K562 (cell line): ENCODE measurements at regions not wholly inside any gene's neighbourhood (a gene's known extent, or its start where the extent isn't known, plus 50 kb on each side); places are given as distances from the start of the nearest gene placed in this dataset.

Experiments
- ATAC-seq: fragments of 200-7000 bp; cut with Tn5 transposase; 3 replicates; pipeline ENCODE4 v1.9.1; 2020; ENCODE audit warnings: moderate library complexity
- BruUV-seq: library from RNA; stranded (reverse); fragments of 400-500 nt; replicated peaks from 2 replicates; lab custom pipeline; 2021; lab: Mats Ljungman, UMichigan
- CTCF ChIA-PET: fragments of 300-600 bp; formaldehyde crosslinking; extraction: SDS; loops from one replicate; lab custom pipeline; 2021; ENCODE audit warnings: low intra/inter-chr PET ratio; lab: Yijun Ruan, JAX
- POLR2A ChIA-PET: fragments of 300-600, 350-650 bp; sonication (Branson Sonifier 250); formaldehyde crosslinking; extraction: SDS; loops from one replicate; lab custom pipeline; 2021; ENCODE audit warnings: antibody characterized with exemption, inconsistent platforms; lab: Yijun Ruan, JAX
- DNase-seq, 4 experiments: peaks; one replicate each; pipeline versions ENCODE4 v3.0.0 to v3.0.0-alpha.2; 2011 to 2018; ENCODE audit warnings: low spot score in 3 of 4, mixed read lengths in 3 of 4; ENCODE audit errors: extremely low read depth in 1 of 4
- FAIRE-seq: peaks from 2 replicates; lab custom pipeline; 2011; peaks lifted over from hg19 to GRCh38; lab: Jason Lieb, UNC
- H2AFZ ChIP-seq: 2 replicates; pipeline ENCODE4 v1.6.0; 2011; ENCODE audit warnings: low read depth, low read length, control low read depth, inconsistent platforms
- H3K27ac ChIP-seq: fragments of 200-600 bp; 3 replicates; pipeline ENCODE4 v1.8.0; 2011; ENCODE audit warnings: low read depth, mild to moderate bottlenecking, control low read depth, inconsistent platforms, low read length, moderate library complexity, mixed read lengths; ENCODE audit errors: extremely low read depth
- H3K27me3 ChIP-seq, 2 experiments: fragments of 300-600 bp in 1 of 2; 2 replicates in 1 of 2; 3 replicates in 1 of 2; pipeline versions ENCODE4 v1.6.0 to v1.8.0; 2011; ENCODE audit warnings: inconsistent platforms in 2 of 2, low read length in 2 of 2, mild to moderate bottlenecking in 1 of 2, mixed read lengths in 1 of 2, moderate library complexity in 1 of 2; ENCODE audit not compliant: control insufficient read depth in 2 of 2, insufficient read depth in 2 of 2
- H3K36me3 ChIP-seq: fragments of 300-600 bp; 3 replicates; pipeline ENCODE4 v1.8.0; 2011; ENCODE audit warnings: mild to moderate bottlenecking, low read length, inconsistent platforms; ENCODE audit not compliant: control insufficient read depth, insufficient read depth
- H3K4me1 ChIP-seq, 2 experiments: fragments of 200-600 bp in 1 of 2; replicated peaks in 1 of 2; 2 replicates in 1 of 2; 3 replicates in 1 of 2; pipeline versions ENCODE4 v1.5.1 to v1.8.0; 2011; ENCODE audit warnings: inconsistent platforms in 2 of 2, low read length in 2 of 2, mild to moderate bottlenecking in 1 of 2, mixed read lengths in 1 of 2, moderate library complexity in 1 of 2; ENCODE audit not compliant: control insufficient read depth in 2 of 2, insufficient read depth in 2 of 2
- H3K4me2 ChIP-seq: 2 replicates; pipeline ENCODE4 v1.6.1; 2011; ENCODE audit warnings: low read length, control low read depth, inconsistent platforms, mixed read lengths; ENCODE audit not compliant: insufficient read depth
- H3K4me3 ChIP-seq: fragments of 200-600 bp; sonication (generic), shearing (Covaris generic); 2 replicates; pipeline ENCODE4 v1.5.1; 2016; ENCODE audit warnings: control low read depth, inconsistent platforms
- H3K79me2 ChIP-seq: fragments of 200-600 bp; 3 replicates; pipeline ENCODE4 v1.8.0; 2011; ENCODE audit warnings: low read length, inconsistent platforms; ENCODE audit not compliant: control insufficient read depth, insufficient read depth
- H3K9ac ChIP-seq, 2 experiments: 2 replicates each; pipeline versions ENCODE4 v1.6.0 to v1.6.1; 2011; ENCODE audit warnings: low read depth in 2 of 2, low read length in 2 of 2, control low read depth in 1 of 2, inconsistent platforms in 1 of 2, mild to moderate bottlenecking in 1 of 2, mixed read lengths in 1 of 2; ENCODE audit not compliant: insufficient read depth in 1 of 2
- H3K9me1 ChIP-seq: one replicate; pipeline ENCODE4 v1.6.0; 2011; ENCODE audit warnings: inconsistent platforms, mild to moderate bottlenecking, low read length, moderate library complexity; ENCODE audit not compliant: control insufficient read depth, insufficient read depth
- H3K9me3 ChIP-seq: replicated peaks from 2 replicates; pipeline ENCODE4 v1.5.1; 2011; ENCODE audit warnings: low read depth, low read length, inconsistent platforms; ENCODE audit not compliant: control insufficient read depth, insufficient read depth
- H4K20me1 ChIP-seq: replicated peaks from 2 replicates; pipeline ENCODE4 v1.6.1; 2011; ENCODE audit warnings: low read length, inconsistent platforms, mixed read lengths; ENCODE audit not compliant: control insufficient read depth, insufficient read depth
- CBX5 ChIP-seq: IDR thresholded peaks from 2 replicates; pipeline ENCODE4 v1.6.1; 2014; ENCODE audit warnings: low read depth, borderline replicate concordance
- CHAMP1 ChIP-seq: fragments of 450-650 bp; IDR thresholded peaks from 2 replicates; pipeline ENCODE4 v1.6.1; 2016; ENCODE audit warnings: mild to moderate bottlenecking
- GTF2E2 ChIP-seq: fragments of 200-800 bp; sonication (Bioruptor generic); IDR thresholded peaks from 2 replicates; pipeline ENCODE4 v1.6.1; 2016; ENCODE audit warnings: missing genetic modification characterization, missing compliant biosample characterization
- PHF20 ChIP-seq: fragments of 450-650 bp; IDR thresholded peaks from 2 replicates; pipeline ENCODE4 v1.6.1; 2018; ENCODE audit not compliant: partially characterized antibody
- PHTF2 ChIP-seq: fragments of 250-450 bp; sonication (Bioruptor Pico); IDR thresholded peaks from 2 replicates; pipeline ENCODE4 v1.5.0; 2021; ENCODE audit warnings: mild to moderate bottlenecking
- ZNF57 ChIP-seq: fragments of 450-650 bp; formaldehyde crosslinking; IDR thresholded peaks from 2 replicates; pipeline ENCODE4 v1.4.0; 2020; ENCODE audit warnings: mild to moderate bottlenecking, moderate library complexity
- ZNF668 ChIP-seq: fragments of 250-450 bp; sonication (Bioruptor Pico); IDR thresholded peaks from 2 replicates; pipeline ENCODE4 v1.8.0; 2022; ENCODE audit warnings: mild to moderate bottlenecking, inconsistent platforms
- WGBS: fragments of 100-300 bp; shearing (Covaris generic); methylation state at CpG from one replicate; pipeline ENCODE4 v1.1.6; 2016; ENCODE audit warnings: low coverage, mixed read lengths; ENCODE audit not compliant: insufficient coverage; ENCODE audit errors: missing lambda C conversion rate; 5-methylcytosine and 5-hydroxymethylcytosine counted together
- in situ Hi-C: fragments of 300-500 bp; cut with MboI; formaldehyde crosslinking; loops from 4 replicates; pipeline ENCODE4 v1.15.0; 2018; ENCODE audit warnings: inconsistent platforms, mixed read lengths
- intact Hi-C: fragments of 100-400 bp; cut with micrococcal nuclease; formaldehyde crosslinking; loops from 2 replicates; pipeline ENCODE4 v1.14.2; 2022
- TF ChIP-seq, protein P1 (sequence below): fragments of 250-450 bp; sonication (Bioruptor Pico); IDR thresholded peaks from 2 replicates; pipeline ENCODE4 v1.4.0; 2020; ENCODE audit warnings: borderline replicate concordance
- TF ChIP-seq, protein P2 (sequence below): sonication (generic); formaldehyde crosslinking; IDR thresholded peaks from 2 replicates; pipeline ENCODE4 v1.8.0; 2022; ENCODE audit warnings: mild to moderate bottlenecking, low read depth, missing genetic modification reagents

GRCh38 chr12:43113135-43113534, 438.9 kb downstream of the ADAMTS20 start:
- FAIRE-seq: no peak
- no peaks in the 10 kb centered on the region for H4K20me1 ChIP-seq
- no TSS peak for BruUV-seq
- no peak overlapping the region for H3K4me3 ChIP-seq
- no peak overlapping the region for H3K9ac ChIP-seq
- no peaks in the 10 kb centered on the region for H3K36me3 ChIP-seq
- ChIA-PET CTCF (no interaction called here), POLR2A (no interaction called here)
- in situ Hi-C loops: no loop called here
- no peak overlapping the region for H2AFZ ChIP-seq
- H3K79me2 ChIP-seq: no peaks in the 10 kb centered on the region
- intact Hi-C loops: no loop called here
- no peak for ATAC-seq
- DNase-seq: no peak
- no peak overlapping the region for H3K27ac ChIP-seq
- H3K4me2 ChIP-seq: no peak overlapping the region
- H3K9me1 ChIP-seq: no peaks in the 10 kb centered on the region
- WGBS: 9% methylated on average over 2 of the region's 2 CpGs
- no peaks in the 10 kb centered on the region for H3K4me1 ChIP-seq
- no peaks in the 10 kb centered on the region for H3K27me3 ChIP-seq
- no peaks in the 10 kb centered on the region for H3K9me3 ChIP-seq
- TF ChIP-seq CBX5: no peak
- TF ChIP-seq, protein P1, sequence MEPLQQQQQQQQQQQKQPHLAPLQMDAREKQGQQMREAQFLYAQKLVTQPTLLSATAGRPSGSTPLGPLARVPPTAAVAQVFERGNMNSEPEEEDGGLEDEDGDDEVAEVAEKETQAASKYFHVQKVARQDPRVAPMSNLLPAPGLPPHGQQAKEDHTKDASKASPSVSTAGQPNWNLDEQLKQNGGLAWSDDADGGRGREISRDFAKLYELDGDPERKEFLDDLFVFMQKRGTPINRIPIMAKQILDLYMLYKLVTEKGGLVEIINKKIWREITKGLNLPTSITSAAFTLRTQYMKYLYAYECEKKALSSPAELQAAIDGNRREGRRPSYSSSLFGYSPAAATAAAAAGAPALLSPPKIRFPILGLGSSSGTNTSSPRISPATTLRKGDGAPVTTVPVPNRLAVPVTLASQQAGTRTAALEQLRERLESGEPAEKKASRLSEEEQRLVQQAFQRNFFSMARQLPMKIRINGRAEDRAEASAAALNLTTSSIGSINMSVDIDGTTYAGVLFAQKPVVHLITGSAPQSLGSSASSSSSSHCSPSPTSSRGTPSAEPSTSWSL (CRISPR knock-in tag): no peak
- no peak for TF ChIP-seq ZNF57
- TF ChIP-seq PHTF2 (CRISPR knock-in tag): no peak
- TF ChIP-seq, protein P2, sequence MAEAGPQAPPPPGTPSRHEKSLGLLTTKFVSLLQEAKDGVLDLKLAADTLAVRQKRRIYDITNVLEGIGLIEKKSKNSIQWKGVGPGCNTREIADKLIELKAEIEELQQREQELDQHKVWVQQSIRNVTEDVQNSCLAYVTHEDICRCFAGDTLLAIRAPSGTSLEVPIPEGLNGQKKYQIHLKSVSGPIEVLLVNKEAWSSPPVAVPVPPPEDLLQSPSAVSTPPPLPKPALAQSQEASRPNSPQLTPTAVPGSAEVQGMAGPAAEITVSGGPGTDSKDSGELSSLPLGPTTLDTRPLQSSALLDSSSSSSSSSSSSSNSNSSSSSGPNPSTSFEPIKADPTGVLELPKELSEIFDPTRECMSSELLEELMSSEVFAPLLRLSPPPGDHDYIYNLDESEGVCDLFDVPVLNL (CRISPR knock-in tag): no peak
- TF ChIP-seq ZNF668 (CRISPR knock-in tag): no peak
- TF ChIP-seq GTF2E2 (tag): no peak
- TF ChIP-seq PHF20: no peak
- no peak for TF ChIP-seq CHAMP1
